Endodermal cell (in vitro differentiated cells): ENCODE measurements at regions not wholly inside any gene's neighbourhood (a gene's known extent, or its start where the extent isn't known, plus 50 kb on each side); places are given as distances from the start of the nearest gene placed in this dataset.

ENCODE experiments used
- DNase-seq: peaks from one replicate; pipeline ENCODE4 v3.0.0-alpha.2; 2017
- H3K27ac ChIP-seq: 2 replicates; pipeline ENCODE4 v1.5.1; 2013; ENCODE audit warnings: mild to moderate bottlenecking, low read depth, low read length, moderate library complexity
- H3K27me3 ChIP-seq: 2 replicates; pipeline ENCODE4 v1.6.1; 2013; ENCODE audit warnings: mild to moderate bottlenecking, low read length, moderate library complexity; ENCODE audit not compliant: insufficient read depth, control insufficient read depth, poor library complexity, severe bottlenecking
- H3K36me3 ChIP-seq: 2 replicates; pipeline ENCODE4 v1.7.0; 2013; ENCODE audit warnings: mild to moderate bottlenecking, low read length, moderate library complexity; ENCODE audit not compliant: control insufficient read depth, insufficient read depth
- H3K4me1 ChIP-seq: one replicate; pipeline ENCODE4 v1.7.0; 2013; ENCODE audit warnings: low read length; ENCODE audit not compliant: control insufficient read depth, insufficient read depth
- H3K4me3 ChIP-seq: 2 replicates; pipeline ENCODE4 v1.5.1; 2013; ENCODE audit warnings: mild to moderate bottlenecking, low read length, moderate library complexity
- H3K9ac ChIP-seq: 2 replicates; pipeline ENCODE4 v1.6.1; 2013; ENCODE audit warnings: mild to moderate bottlenecking, low read length, moderate library complexity; ENCODE audit not compliant: poor library complexity, severe bottlenecking; ENCODE audit errors: extremely low read depth
- H3K9me3 ChIP-seq: 2 replicates; pipeline ENCODE4 v1.6.1; 2013; ENCODE audit warnings: mild to moderate bottlenecking, low read length, moderate library complexity; ENCODE audit not compliant: control insufficient read depth
- H3K27ac Mint-ChIP-seq: 2 replicates; pipeline ENCODE4 v1.8.0; 2020; ENCODE audit warnings: mixed read lengths
- H3K27me3 Mint-ChIP-seq: 2 replicates; pipeline ENCODE4 v1.8.0; 2021; ENCODE audit warnings: mild to moderate bottlenecking, mixed read lengths; ENCODE audit not compliant: insufficient read depth
- H3K36me3 Mint-ChIP-seq: 2 replicates; pipeline ENCODE4 v1.8.0; 2020; ENCODE audit warnings: low read depth, mixed read lengths
- H3K4me1 Mint-ChIP-seq: 2 replicates; pipeline ENCODE4 v1.8.0; 2020; ENCODE audit warnings: mixed read lengths
- H3K4me3 Mint-ChIP-seq: 2 replicates; pipeline ENCODE4 v1.8.0; 2020; ENCODE audit warnings: mild to moderate bottlenecking, moderate library complexity, mixed read lengths
- H3K9me3 Mint-ChIP-seq: 2 replicates; pipeline ENCODE4 v1.8.0; 2020; ENCODE audit warnings: mild to moderate bottlenecking, mixed read lengths
- WGBS, 2 experiments: methylation state at CpG; one replicate each; pipeline versions ENCODE4 v1.1.5 to v1.1.7; 2013; ENCODE audit warnings: missing lambda C conversion rate in 2 of 2, mixed read lengths in 1 of 2; ENCODE audit not compliant: insufficient coverage in 1 of 2, insufficient read length in 1 of 2; 5-methylcytosine and 5-hydroxymethylcytosine counted together
- TF ChIP-seq, protein P1 (sequence below): fragments of 200-600 bp; sonication (generic); conservative IDR thresholded peaks from 2 replicates; pipeline ENCODE4 v1.5.0; 2021; ENCODE audit warnings: antibody characterized with exemption, mild to moderate bottlenecking

DNA sequence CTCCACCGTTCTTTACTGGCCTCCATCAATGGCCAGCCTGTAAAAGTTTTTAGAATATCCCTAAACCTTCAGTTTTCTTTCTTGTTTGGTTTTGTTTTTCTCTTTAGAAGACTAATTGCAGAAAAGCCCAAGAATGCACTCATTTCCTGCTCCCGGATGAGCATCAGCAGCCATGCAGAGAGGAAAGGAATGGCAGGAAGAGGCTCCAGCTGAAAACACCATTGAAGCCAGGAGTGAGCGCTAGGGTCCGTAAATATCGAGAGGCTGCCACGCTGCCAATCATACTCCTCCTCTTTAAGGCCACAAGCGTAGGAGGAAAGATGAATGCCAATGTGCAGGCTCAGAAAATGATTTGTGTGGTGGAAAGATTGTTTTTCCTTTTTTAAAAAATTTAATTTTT lies 57.4 kb upstream of the UBE2L5 start:
- Mint-ChIP-seq H3K27ac (peak overlapping the region; percentile 77), H3K4me1 (peaks cover 20% of the 10 kb centered on the region), H3K27me3 (no peaks in the 10 kb centered on the region), H3K9me3 (no peaks in the 10 kb centered on the region), H3K4me3 (no peak overlapping the region), H3K36me3 (no peaks in the 10 kb centered on the region)
- no peak overlapping the region for H3K27ac ChIP-seq
- 69 to 91% methylated on average over 2 to 7 of the region's 7 CpGs for whole genome bisulfite sequencing, 2 experiments
- H3K27me3 ChIP-seq: no peaks in the 10 kb centered on the region
- TF ChIP-seq, protein P1, sequence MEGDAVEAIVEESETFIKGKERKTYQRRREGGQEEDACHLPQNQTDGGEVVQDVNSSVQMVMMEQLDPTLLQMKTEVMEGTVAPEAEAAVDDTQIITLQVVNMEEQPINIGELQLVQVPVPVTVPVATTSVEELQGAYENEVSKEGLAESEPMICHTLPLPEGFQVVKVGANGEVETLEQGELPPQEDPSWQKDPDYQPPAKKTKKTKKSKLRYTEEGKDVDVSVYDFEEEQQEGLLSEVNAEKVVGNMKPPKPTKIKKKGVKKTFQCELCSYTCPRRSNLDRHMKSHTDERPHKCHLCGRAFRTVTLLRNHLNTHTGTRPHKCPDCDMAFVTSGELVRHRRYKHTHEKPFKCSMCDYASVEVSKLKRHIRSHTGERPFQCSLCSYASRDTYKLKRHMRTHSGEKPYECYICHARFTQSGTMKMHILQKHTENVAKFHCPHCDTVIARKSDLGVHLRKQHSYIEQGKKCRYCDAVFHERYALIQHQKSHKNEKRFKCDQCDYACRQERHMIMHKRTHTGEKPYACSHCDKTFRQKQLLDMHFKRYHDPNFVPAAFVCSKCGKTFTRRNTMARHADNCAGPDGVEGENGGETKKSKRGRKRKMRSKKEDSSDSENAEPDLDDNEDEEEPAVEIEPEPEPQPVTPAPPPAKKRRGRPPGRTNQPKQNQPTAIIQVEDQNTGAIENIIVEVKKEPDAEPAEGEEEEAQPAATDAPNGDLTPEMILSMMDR: no peak
- no peaks in the 10 kb centered on the region for H3K4me1 ChIP-seq
- no peaks in the 10 kb centered on the region for H3K36me3 ChIP-seq
- H3K9me3 ChIP-seq: no peaks in the 10 kb centered on the region
- H3K9ac ChIP-seq: no peak overlapping the region
- no peak for DNase-seq
- no peak overlapping the region for H3K4me3 ChIP-seq

DNA sequence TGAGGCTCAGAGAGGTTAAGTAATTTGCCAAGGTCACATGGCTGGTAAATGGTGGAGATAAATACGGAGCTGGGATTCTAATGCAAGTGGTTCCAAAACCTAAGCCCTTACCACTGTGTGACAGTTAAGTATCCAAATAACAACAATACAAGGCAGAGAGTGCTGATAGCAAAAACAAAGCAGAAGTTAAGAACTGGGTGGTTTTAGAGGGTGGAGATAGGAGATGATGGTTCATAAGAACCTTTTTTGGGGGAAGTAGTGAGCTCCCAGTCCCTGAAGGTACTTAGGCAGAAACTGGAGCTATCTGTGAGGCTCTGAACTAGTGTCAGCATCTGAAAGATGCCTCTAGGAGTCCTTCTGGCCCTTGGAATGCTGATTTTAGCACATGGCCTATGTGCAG lies 56.2 kb upstream of the UBE2L5 start:
- Histone ChIP-seq H3K27me3 (no peaks in the 10 kb centered on the region), H3K4me3 (no peak overlapping the region), H3K9me3 (no peaks in the 10 kb centered on the region), H3K36me3 (no peaks in the 10 kb centered on the region), H3K9ac (no peak overlapping the region), H3K27ac (no peak overlapping the region), H3K4me1 (no peaks in the 10 kb centered on the region)
- H3K9me3 Mint-ChIP-seq: no peaks in the 10 kb centered on the region
- no peak overlapping the region for H3K4me3 Mint-ChIP-seq
- no peaks in the 10 kb centered on the region for H3K36me3 Mint-ChIP-seq
- WGBS, 2 experiments: 67% methylated on average over 1 of the region's 1 CpG; no CpG with 5 or more reads in 1 of the 2 experiments
- TF ChIP-seq, protein P1: no peak
- peaks cover 20% of the 10 kb centered on the region for H3K4me1 Mint-ChIP-seq
- H3K27me3 Mint-ChIP-seq: no peaks in the 10 kb centered on the region
- DNase-seq: no peak
- H3K27ac Mint-ChIP-seq: no peak overlapping the region

DNA sequence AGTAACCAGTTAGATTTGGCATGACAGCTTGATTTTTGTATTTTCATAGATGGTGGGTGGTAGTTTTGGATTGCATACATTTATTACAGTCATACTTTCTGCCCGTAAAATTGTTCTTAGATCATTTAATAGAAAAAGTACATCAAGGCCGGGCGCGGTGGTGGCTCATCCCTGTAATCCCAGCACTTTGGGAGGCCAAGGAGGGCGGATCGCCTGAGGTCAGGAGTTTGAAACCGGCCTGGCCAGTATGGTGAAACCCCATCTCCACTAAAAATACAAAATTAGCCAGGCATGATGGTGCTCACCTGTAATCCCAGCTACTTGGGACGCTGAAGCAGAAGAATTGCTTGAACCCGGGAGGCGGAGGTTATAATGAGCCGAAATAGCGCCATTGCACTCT lies 55.0 kb upstream of the UBE2L5 start:
- H3K27me3 ChIP-seq: no peaks in the 10 kb centered on the region
- TF ChIP-seq, protein P1: no peak
- H3K27ac Mint-ChIP-seq: no peak overlapping the region

More for the DNA sequence above, 55.0 kb upstream of the UBE2L5 start:
- Mint-ChIP-seq H3K4me3 (no peak overlapping the region), H3K9me3 (no peaks in the 10 kb centered on the region), H3K27me3 (no peaks in the 10 kb centered on the region), H3K4me1 (peaks cover 23% of the 10 kb centered on the region), H3K36me3 (no peaks in the 10 kb centered on the region)
- 89 to 94% methylated on average over 12 of the region's 12 CpGs for WGBS, 2 experiments
- Histone ChIP-seq H3K36me3 (no peaks in the 10 kb centered on the region), H3K4me3 (no peak overlapping the region), H3K9ac (no peak overlapping the region), H3K27ac (no peak overlapping the region), H3K4me1 (no peaks in the 10 kb centered on the region), H3K9me3 (no peaks in the 10 kb centered on the region)
- no peak for DNase-seq
